HCT116 (cell line): ENCODE measurements at regions not wholly inside any gene's neighbourhood (a gene's known extent, or its start where the extent isn't known, plus 50 kb on each side); places are given as distances from the start of the nearest gene placed in this dataset.

Experiments used
- ATAC-seq: fragments of 200-7000 bp; cut with Tn5 transposase; 2 replicates; pipeline ENCODE4 v1.9.1; 2020; ENCODE audit warnings: mild to moderate bottlenecking, moderate library complexity
- BruUV-seq: library from RNA; stranded (reverse); fragments of 400-500 nt; replicated peaks from 2 replicates; lab custom pipeline; 2021; lab: Mats Ljungman, UMichigan
- CTCF ChIA-PET: fragments of 300-600 bp; sonication (Branson Sonifier 250); formaldehyde crosslinking; loops from one replicate; lab custom pipeline; 2021; ENCODE audit warnings: antibody characterized with exemption; lab: Charles Lee
- POLR2A ChIA-PET: fragments of 300-600, 350-600 bp; sonication (Branson Sonifier 250); formaldehyde crosslinking; loops from one replicate; lab custom pipeline; 2021; ENCODE audit warnings: antibody characterized with exemption; lab: Charles Lee
- RAD21 ChIA-PET, 2 experiments: fragments of 300-600 bp; sonication (Branson Sonifier 250); formaldehyde crosslinking; loops; one replicate each; lab custom pipeline; 2023; ENCODE audit warnings: low total read pairs in 2 of 2; ENCODE audit not compliant: uncharacterized antibody in 2 of 2, unreplicated experiment in 2 of 2, low non-redundant PET in 1 of 2; lab: Charles Lee
- DNase-seq: peaks from one replicate; pipeline ENCODE4 v3.0.0-alpha.2; 2010; ENCODE audit warnings: low read depth, low spot score
- H2AFZ ChIP-seq: fragments of 200-600 bp; shearing (Covaris generic), sonication (generic); 2 replicates; pipeline ENCODE4 v1.6.1; 2017; ENCODE audit warnings: low read depth, mixed run types, mixed read lengths, antibody characterized with exemption, low read length; ENCODE audit not compliant: poor library complexity, severe bottlenecking
- H3K27ac ChIP-seq: 2 replicates; pipeline ENCODE4 v1.5.1; 2012; ENCODE audit warnings: low read depth, low read length
- H3K27me3 ChIP-seq: fragments of 200-600 bp; sonication (generic); 2 replicates; pipeline ENCODE4 v1.6.1; 2016; ENCODE audit warnings: mixed run types, low read length, mixed read lengths; ENCODE audit not compliant: insufficient read depth
- H3K36me3 ChIP-seq, 2 experiments: fragments of 200-500 bp in 1 of 2; fragments of 200-600 bp in 1 of 2; sonication (Bioruptor generic) in 1 of 2; sonication (generic) in 1 of 2; 2 replicates each; pipeline versions ENCODE4 v1.5.1 to v1.6.1; 2014 to 2016; ENCODE audit warnings: low read length in 2 of 2, inconsistent platforms in 1 of 2, mixed read lengths in 1 of 2, mixed run types in 1 of 2; ENCODE audit not compliant: insufficient read depth in 2 of 2, control insufficient read depth in 1 of 2
- H3K4me1 ChIP-seq, 2 experiments: fragments of 200-600 bp in 1 of 2; sonication (generic) in 1 of 2; 2 replicates each; pipeline versions ENCODE4 v1.5.1 to v1.6.1; 2012 to 2017; ENCODE audit warnings: low read length in 2 of 2, inconsistent platforms in 1 of 2, mild to moderate bottlenecking in 1 of 2, mixed read lengths in 1 of 2, mixed run types in 1 of 2, moderate library complexity in 1 of 2; ENCODE audit not compliant: insufficient read depth in 2 of 2, control insufficient read depth in 1 of 2
- H3K4me2 ChIP-seq: fragments of 200-600 bp; sonication (generic); 2 replicates; pipeline ENCODE4 v1.6.1; 2017; ENCODE audit warnings: mixed run types, low read length, mixed read lengths
- H3K4me3 ChIP-seq, 2 experiments: fragments of 200-600 bp in 1 of 2; sonication (generic) in 1 of 2; replicated peaks in 1 of 2; 2 replicates each; pipeline ENCODE4 v1.5.1; 2011 to 2016; ENCODE audit warnings: low read length in 2 of 2, control low read depth in 1 of 2, low read depth in 1 of 2, mild to moderate bottlenecking in 1 of 2, mixed read lengths in 1 of 2, mixed run types in 1 of 2
- H3K79me2 ChIP-seq: fragments of 200-600 bp; sonication (generic); 2 replicates; pipeline ENCODE4 v1.6.1; 2017; ENCODE audit warnings: mild to moderate bottlenecking, mixed run types, low read length, moderate library complexity, mixed read lengths; ENCODE audit not compliant: insufficient read depth
- H3K9ac ChIP-seq: fragments of 200-600 bp; sonication (generic); 2 replicates; pipeline ENCODE4 v1.6.1; 2016; ENCODE audit warnings: low read length, mixed read lengths
- H3K9me2 ChIP-seq: fragments of 200-600 bp; sonication (generic), shearing (Covaris generic); 2 replicates; pipeline ENCODE4 v1.6.1; 2017; ENCODE audit warnings: mixed run types, mild to moderate bottlenecking, moderate library complexity; ENCODE audit not compliant: insufficient read depth
- H3K9me3 ChIP-seq, 2 experiments: fragments of 200-500 bp in 1 of 2; fragments of 200-600 bp in 1 of 2; sonication (Bioruptor generic) in 1 of 2; sonication (generic) in 1 of 2; 2 replicates each; pipeline ENCODE4 v1.6.1; 2014 to 2017; ENCODE audit warnings: low read length in 2 of 2, mixed read lengths in 2 of 2, inconsistent platforms in 1 of 2, low read depth in 1 of 2, mild to moderate bottlenecking in 1 of 2, mixed run types in 1 of 2, moderate library complexity in 1 of 2; ENCODE audit not compliant: control insufficient read depth in 1 of 2, insufficient read depth in 1 of 2
- H4K20me1 ChIP-seq: fragments of 200-600 bp; sonication (generic), shearing (Covaris generic); 2 replicates; pipeline ENCODE4 v1.6.1; 2017; ENCODE audit warnings: mixed run types, mild to moderate bottlenecking, moderate library complexity; ENCODE audit not compliant: insufficient read depth
- CBX3 ChIP-seq: IDR thresholded peaks from 2 replicates; pipeline ENCODE4 v1.6.1; 2012; ENCODE audit warnings: low read depth
- CEBPB ChIP-seq: IDR thresholded peaks from 2 replicates; pipeline ENCODE4 v1.6.1; 2012; ENCODE audit warnings: low read depth
- EGR1 ChIP-seq: IDR thresholded peaks from 2 replicates; pipeline ENCODE4 v1.6.1; 2012; ENCODE audit warnings: low read depth
- EZH2 ChIP-seq: fragments of 200-600 bp; sonication (generic); IDR thresholded peaks from 2 replicates; pipeline ENCODE4 v1.6.1; 2017; ENCODE audit warnings: antibody characterized with exemption, mixed run types
- FOSL1 ChIP-seq: IDR thresholded peaks from 2 replicates; pipeline ENCODE4 v1.6.1; 2012; ENCODE audit warnings: low read depth
- JUND ChIP-seq: IDR thresholded peaks from 2 replicates; pipeline ENCODE4 v1.6.1; 2012
- POLR2A ChIP-seq: IDR thresholded peaks from 2 replicates; pipeline ENCODE4 v1.7.0; 2011; ENCODE audit warnings: borderline replicate concordance; ENCODE audit not compliant: insufficient read depth, insufficient read length; ENCODE audit errors: extremely low read depth
- SIN3A ChIP-seq: IDR thresholded peaks from 2 replicates; pipeline ENCODE4 v1.6.1; 2012; ENCODE audit warnings: low read depth
- SRF ChIP-seq: IDR thresholded peaks from 2 replicates; pipeline ENCODE4 v1.6.1; 2012; ENCODE audit warnings: low read depth
- TCF7L2 ChIP-seq: IDR thresholded peaks from 2 replicates; pipeline ENCODE4 v1.7.0; 2011; ENCODE audit warnings: borderline replicate concordance, inconsistent platforms; ENCODE audit not compliant: insufficient read depth, insufficient read length; ENCODE audit errors: extremely low read depth
- ZFX ChIP-seq: fragments of 450-650 bp; IDR thresholded peaks from 2 replicates; pipeline ENCODE4 v1.6.1; 2017
- ZNF274 ChIP-seq: fragments of 200-500 bp; sonication (Bioruptor generic); IDR thresholded peaks from 2 replicates; pipeline ENCODE4 v1.6.1; 2014; ENCODE audit warnings: mild to moderate bottlenecking, low read depth, low read length, inconsistent platforms
- intact Hi-C: fragments of 100-400 bp; cut with micrococcal nuclease; formaldehyde crosslinking; loops from 2 replicates; pipeline ENCODE4 v1.10.0; 2022
- TF ChIP-seq, protein P1 (sequence below): IDR thresholded peaks from 2 replicates; pipeline ENCODE4 v1.6.1; 2012
- TF ChIP-seq, protein P2 (sequence below): IDR thresholded peaks from 2 replicates; pipeline ENCODE4 v1.6.1; 2012; ENCODE audit warnings: low read depth
- TF ChIP-seq, protein P3 (sequence below): IDR thresholded peaks from 2 replicates; pipeline ENCODE4 v1.6.1; 2011; ENCODE audit warnings: mild to moderate bottlenecking, low read length, moderate library complexity; ENCODE audit not compliant: insufficient replicate concordance; ENCODE audit errors: extremely low read depth

DNA sequence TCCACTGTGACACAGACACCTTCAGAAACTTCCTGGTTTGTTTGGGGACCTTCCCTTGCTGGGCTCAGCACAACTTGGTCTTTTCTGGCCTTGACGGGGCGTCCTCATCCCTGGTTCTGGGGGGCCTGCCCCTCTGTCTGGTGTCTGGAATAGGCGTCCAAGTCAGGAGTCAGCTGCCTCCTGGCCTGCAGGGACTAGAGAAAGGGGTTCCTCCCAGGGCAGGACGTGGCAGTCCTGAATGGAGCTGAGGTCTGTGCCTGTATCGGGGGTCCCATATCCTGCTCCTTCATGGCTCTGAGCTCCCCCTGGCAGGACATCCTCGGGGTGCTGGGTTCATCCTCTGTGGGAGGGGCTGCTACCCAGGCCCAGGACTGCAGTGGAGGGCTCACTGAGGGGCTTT lies 384.0 kb downstream of the TMEM121 start:
- BruUV-seq: no TSS peak
- H3K4me2 ChIP-seq: no peak overlapping the region
- intact Hi-C loops: no loop called here

More for the DNA sequence above, 384.0 kb downstream of the TMEM121 start:
- RAD21 ChIA-PET: no interaction called here
- no peak for ATAC-seq
- no peak overlapping the region for H2AFZ ChIP-seq
- no peaks in the 10 kb centered on the region for H3K9me3 ChIP-seq
- no peaks in the 10 kb centered on the region for H3K27me3 ChIP-seq
- POLR2A ChIA-PET: no interaction called here
- no peaks in the 10 kb centered on the region for H3K36me3 ChIP-seq
- H3K9me2 ChIP-seq: no peaks in the 10 kb centered on the region
- no peaks in the 10 kb centered on the region for H3K79me2 ChIP-seq
- no peak overlapping the region for H3K4me3 ChIP-seq
- no peaks in the 10 kb centered on the region for H4K20me1 ChIP-seq
- H3K27ac ChIP-seq: no peak overlapping the region
- TF ChIP-seq POLR2A: no peak
- TF ChIP-seq CEBPB: no peak
- TF ChIP-seq JUND: no peak
- TF ChIP-seq EZH2: no peak
- TF ChIP-seq, protein P1, sequence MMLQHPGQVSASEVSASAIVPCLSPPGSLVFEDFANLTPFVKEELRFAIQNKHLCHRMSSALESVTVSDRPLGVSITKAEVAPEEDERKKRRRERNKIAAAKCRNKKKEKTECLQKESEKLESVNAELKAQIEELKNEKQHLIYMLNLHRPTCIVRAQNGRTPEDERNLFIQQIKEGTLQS: no peak
- TF ChIP-seq SIN3A: no peak
- no peak for TF ChIP-seq ZNF274
- TF ChIP-seq ZFX: no peak
- TF ChIP-seq, protein P2, sequence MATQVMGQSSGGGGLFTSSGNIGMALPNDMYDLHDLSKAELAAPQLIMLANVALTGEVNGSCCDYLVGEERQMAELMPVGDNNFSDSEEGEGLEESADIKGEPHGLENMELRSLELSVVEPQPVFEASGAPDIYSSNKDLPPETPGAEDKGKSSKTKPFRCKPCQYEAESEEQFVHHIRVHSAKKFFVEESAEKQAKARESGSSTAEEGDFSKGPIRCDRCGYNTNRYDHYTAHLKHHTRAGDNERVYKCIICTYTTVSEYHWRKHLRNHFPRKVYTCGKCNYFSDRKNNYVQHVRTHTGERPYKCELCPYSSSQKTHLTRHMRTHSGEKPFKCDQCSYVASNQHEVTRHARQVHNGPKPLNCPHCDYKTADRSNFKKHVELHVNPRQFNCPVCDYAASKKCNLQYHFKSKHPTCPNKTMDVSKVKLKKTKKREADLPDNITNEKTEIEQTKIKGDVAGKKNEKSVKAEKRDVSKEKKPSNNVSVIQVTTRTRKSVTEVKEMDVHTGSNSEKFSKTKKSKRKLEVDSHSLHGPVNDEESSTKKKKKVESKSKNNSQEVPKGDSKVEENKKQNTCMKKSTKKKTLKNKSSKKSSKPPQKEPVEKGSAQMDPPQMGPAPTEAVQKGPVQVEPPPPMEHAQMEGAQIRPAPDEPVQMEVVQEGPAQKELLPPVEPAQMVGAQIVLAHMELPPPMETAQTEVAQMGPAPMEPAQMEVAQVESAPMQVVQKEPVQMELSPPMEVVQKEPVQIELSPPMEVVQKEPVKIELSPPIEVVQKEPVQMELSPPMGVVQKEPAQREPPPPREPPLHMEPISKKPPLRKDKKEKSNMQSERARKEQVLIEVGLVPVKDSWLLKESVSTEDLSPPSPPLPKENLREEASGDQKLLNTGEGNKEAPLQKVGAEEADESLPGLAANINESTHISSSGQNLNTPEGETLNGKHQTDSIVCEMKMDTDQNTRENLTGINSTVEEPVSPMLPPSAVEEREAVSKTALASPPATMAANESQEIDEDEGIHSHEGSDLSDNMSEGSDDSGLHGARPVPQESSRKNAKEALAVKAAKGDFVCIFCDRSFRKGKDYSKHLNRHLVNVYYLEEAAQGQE: no peak
- TF ChIP-seq TCF7L2: no peak
- TF ChIP-seq EGR1: no peak
- TF ChIP-seq SRF: no peak
- TF ChIP-seq FOSL1: no peak
- no peak for TF ChIP-seq CBX3
- TF ChIP-seq, protein P3, sequence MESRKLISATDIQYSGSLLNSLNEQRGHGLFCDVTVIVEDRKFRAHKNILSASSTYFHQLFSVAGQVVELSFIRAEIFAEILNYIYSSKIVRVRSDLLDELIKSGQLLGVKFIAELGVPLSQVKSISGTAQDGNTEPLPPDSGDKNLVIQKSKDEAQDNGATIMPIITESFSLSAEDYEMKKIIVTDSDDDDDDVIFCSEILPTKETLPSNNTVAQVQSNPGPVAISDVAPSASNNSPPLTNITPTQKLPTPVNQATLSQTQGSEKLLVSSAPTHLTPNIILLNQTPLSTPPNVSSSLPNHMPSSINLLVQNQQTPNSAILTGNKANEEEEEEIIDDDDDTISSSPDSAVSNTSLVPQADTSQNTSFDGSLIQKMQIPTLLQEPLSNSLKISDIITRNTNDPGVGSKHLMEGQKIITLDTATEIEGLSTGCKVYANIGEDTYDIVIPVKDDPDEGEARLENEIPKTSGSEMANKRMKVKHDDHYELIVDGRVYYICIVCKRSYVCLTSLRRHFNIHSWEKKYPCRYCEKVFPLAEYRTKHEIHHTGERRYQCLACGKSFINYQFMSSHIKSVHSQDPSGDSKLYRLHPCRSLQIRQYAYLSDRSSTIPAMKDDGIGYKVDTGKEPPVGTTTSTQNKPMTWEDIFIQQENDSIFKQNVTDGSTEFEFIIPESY: no peak
- TF ChIP-seq, all 23 proteins: peak for 0
- no peak for DNase-seq
- H3K9ac ChIP-seq: no peak overlapping the region
- no peaks in the 10 kb centered on the region for H3K4me1 ChIP-seq
- CTCF ChIA-PET: no interaction called here
